ENCODE measurements at regions not wholly inside any gene's neighbourhood (a gene's known extent, or its start where the extent isn't known, plus 50 kb on each side); places are given as distances from the start of the nearest gene placed in this dataset.

- no peak for DNase-seq
Measured at GRCh38 chr20:37596890-37597536, 69.3 kb upstream of the BLCAP start.

GRCh38 chr20:37596168-37596567, 68.5 kb upstream of the BLCAP start:
- no peak for DNase-seq

- DNase-seq, result no peak
Measured at GRCh38 chr20:37593710-37594109, 66.0 kb upstream of the BLCAP start.

GRCh38 chr20:37590938-37591490, 63.3 kb upstream of the BLCAP start:
- DNase-seq, result no peak

GRCh38 chr20:37586078-37586477, 58.4 kb upstream of the BLCAP start:
- no peak for DNase-seq

GRCh38 chr20:37584238-37584807, 56.6 kb upstream of the BLCAP start:
- DNase-seq, result no peak

- no peak for DNase-seq
Measured at GRCh38 chr20:37581246-37581645, 53.6 kb upstream of the BLCAP start.

GRCh38 chr20:37580069-37580468, 52.4 kb upstream of the BLCAP start:
- DNase-seq, result no peak

GRCh38 chr20:37579106-37579505, 51.4 kb upstream of the BLCAP start:
- no peak for DNase-seq

GRCh38 chr20:37577981-37578380, 50.3 kb upstream of the BLCAP start:
- DNase-seq, result no peak

Data from 8988T (cell line).